ENCODE measurements at regions not wholly inside any gene's neighbourhood (a gene's known extent, or its start where the extent isn't known, plus 50 kb on each side); places are given as distances from the start of the nearest gene placed in this dataset.
"Not testable (repeated sequence)": the region's sequence is repeated elsewhere in the genome, so short reads cannot be mapped to it uniquely, and the experiment has no call there.

GRCh38 chr2:126982935-126983334 lies 84.2 kb downstream of the TEX51 start:
- Mint-ChIP-seq H3K36me3 (ENCODE audit: insufficient read depth) (no peaks in the 10 kb centered on the region), H3K4me1 (ENCODE audit: low read depth) (peaks cover under 1% of the 10 kb centered on the region), H3K27ac (no peak overlapping the region), H3K27me3 (no peaks in the 10 kb centered on the region), H3K4me3 (ENCODE audit: low read depth) (no peak overlapping the region), H3K9me3 (ENCODE audit: low read depth) (peaks cover 6% of the 10 kb centered on the region)
- no peak for DNase-seq (ENCODE audit: low spot score, unreplicated experiment)
- no peak for TF ChIP-seq CTCF (IDR thresholded peaks at IDR 0.05; ENCODE audit: unreplicated experiment)

DNA sequence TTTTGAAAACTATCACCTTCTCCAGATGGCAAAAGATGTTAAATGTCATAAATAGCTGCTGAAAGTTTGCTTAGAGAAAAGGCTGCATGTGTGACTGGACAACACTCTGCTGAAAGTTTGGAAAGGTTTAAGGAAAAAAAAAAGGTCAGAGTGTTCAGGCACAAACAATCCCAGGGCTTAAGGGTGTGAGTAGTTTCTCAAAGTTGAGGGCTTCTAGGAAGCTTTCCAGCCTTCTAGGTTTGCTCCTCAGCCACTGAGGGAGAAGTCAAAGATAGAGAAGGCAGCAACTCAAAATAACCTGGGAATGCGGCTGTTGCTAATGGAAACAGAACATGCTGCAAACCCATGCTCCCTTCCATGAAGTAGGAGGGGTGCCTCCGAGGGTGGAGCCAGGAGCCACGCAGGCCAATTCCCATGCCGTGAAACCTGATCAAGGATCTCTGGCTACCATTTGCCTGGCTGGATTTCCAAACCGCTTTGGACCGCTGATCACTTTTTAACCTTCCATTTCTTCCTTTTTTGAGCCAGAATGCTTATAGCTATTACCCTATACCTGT lies 88.0 kb downstream of the TEX51 start:
- H3K4me1 Mint-ChIP-seq (ENCODE audit: low read depth): peaks cover 22% of the 10 kb centered on the region
- no peak for TF ChIP-seq CTCF (IDR thresholded peaks at IDR 0.05; ENCODE audit: unreplicated experiment)
- H3K27me3 Mint-ChIP-seq: no peaks in the 10 kb centered on the region
- no peak overlapping the region for H3K27ac Mint-ChIP-seq
- no peak for DNase-seq (ENCODE audit: low spot score, unreplicated experiment)
- peaks cover 1% of the 10 kb centered on the region for H3K36me3 Mint-ChIP-seq (ENCODE audit: insufficient read depth)
- H3K9me3 Mint-ChIP-seq (ENCODE audit: low read depth): peaks cover 13% of the 10 kb centered on the region
- H3K4me3 Mint-ChIP-seq (ENCODE audit: low read depth): no peak overlapping the region

DNA sequence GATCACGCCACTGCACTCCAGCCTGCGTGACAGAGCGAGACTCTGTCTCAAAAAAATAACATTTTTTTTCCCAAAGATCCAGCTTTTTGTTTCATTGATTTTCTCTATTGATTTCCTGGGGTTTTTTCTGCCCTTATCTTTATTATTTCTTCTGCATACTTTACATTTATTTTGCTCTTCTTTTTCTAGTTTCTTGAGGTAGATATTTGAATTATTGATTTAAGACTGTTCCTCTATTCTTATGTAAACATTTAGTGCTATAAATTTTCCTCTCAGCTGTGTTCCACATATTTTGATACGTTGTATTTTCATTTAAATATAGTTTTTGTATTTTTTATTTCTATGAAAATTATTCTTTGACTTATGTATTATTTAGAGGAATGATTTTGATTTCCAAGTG lies 89.8 kb downstream of the TEX51 start:
- no peak overlapping the region for H3K27ac Mint-ChIP-seq
- peaks cover 22% of the 10 kb centered on the region for H3K4me1 Mint-ChIP-seq (ENCODE audit: low read depth)
- H3K36me3 Mint-ChIP-seq (ENCODE audit: insufficient read depth): peaks cover 1% of the 10 kb centered on the region
- peaks cover 13% of the 10 kb centered on the region for H3K9me3 Mint-ChIP-seq (ENCODE audit: low read depth)
- no peak for DNase-seq (ENCODE audit: low spot score, unreplicated experiment)
- no peak for TF ChIP-seq CTCF (IDR thresholded peaks at IDR 0.05; ENCODE audit: unreplicated experiment)
- H3K4me3 Mint-ChIP-seq (ENCODE audit: low read depth): no peak overlapping the region
- H3K27me3 Mint-ChIP-seq: no peaks in the 10 kb centered on the region

DNA sequence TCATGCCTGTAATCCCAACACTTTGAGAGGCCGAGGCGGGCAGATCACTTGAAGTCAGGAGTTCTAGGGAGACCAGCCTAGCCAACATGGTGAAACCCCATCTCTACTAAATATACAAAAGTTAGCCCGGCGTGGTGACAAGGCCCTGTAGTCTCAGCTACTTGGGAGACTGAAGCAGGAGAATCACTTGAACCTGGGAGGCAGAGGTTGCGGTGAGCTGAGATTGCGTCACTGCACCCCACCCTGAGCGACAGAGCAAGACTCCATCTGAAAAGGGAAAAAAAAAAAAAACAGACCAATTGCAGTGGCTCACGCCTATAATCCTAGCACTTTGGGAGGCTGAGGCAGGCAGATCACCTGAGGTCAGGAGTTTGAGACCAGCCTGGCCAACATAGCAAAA lies 90.4 kb downstream of the TEX51 start:
- H3K4me1 Mint-ChIP-seq (ENCODE audit: low read depth): peaks cover 22% of the 10 kb centered on the region
- not testable (repeated sequence) for H3K27me3 Mint-ChIP-seq; DNase-seq (ENCODE audit: low spot score, unreplicated experiment); H3K4me3 Mint-ChIP-seq (ENCODE audit: low read depth); H3K36me3 Mint-ChIP-seq (ENCODE audit: insufficient read depth)
- peak overlapping the region; percentile 41 for H3K27ac Mint-ChIP-seq
- H3K9me3 Mint-ChIP-seq (ENCODE audit: low read depth): peaks cover 13% of the 10 kb centered on the region

DNA sequence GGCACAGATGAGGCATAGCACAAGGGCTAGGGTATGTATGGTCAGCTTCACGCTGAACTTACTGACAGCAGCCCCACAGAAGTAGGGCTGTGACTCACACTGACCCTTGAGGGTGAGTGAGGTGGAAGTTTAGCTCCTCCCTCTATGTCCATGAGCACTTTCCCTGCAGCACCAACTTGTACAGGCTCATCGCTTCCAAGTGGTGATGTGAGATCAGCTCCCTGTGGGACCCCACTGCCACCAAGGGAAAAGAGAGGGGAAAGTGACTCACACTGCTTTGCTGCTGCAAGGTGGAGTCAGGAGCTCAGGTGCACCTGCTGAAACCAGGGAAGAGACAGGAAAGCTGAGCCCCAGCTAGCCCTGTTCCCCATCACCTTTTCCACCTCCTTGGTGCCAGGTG lies 91.5 kb downstream of the TEX51 start:
- Mint-ChIP-seq H3K9me3 (ENCODE audit: low read depth) (peaks cover 13% of the 10 kb centered on the region), H3K36me3 (ENCODE audit: insufficient read depth) (peaks cover 1% of the 10 kb centered on the region), H3K4me1 (ENCODE audit: low read depth) (peaks cover 24% of the 10 kb centered on the region), H3K27ac (no peak overlapping the region), H3K27me3 (no peaks in the 10 kb centered on the region), H3K4me3 (ENCODE audit: low read depth) (no peak overlapping the region)
- no peak for DNase-seq (ENCODE audit: low spot score, unreplicated experiment)
- TF ChIP-seq CTCF (IDR thresholded peaks at IDR 0.05; ENCODE audit: unreplicated experiment): no peak
